A172 (cell line): ENCODE measurements at regions not wholly inside any gene's neighbourhood (a gene's known extent, or its start where the extent isn't known, plus 50 kb on each side); places are given as distances from the start of the nearest gene placed in this dataset.

ENCODE experiments used
- DNase-seq: peaks from one replicate; pipeline ENCODE4 v3.0.0-alpha.2; 2015; ENCODE audit warnings: low spot score

- DNase-seq, result no peak
These were observed 148.9 kb downstream of the EN1 start for GRCh38 chr2:118698564-118698963.

DNA sequence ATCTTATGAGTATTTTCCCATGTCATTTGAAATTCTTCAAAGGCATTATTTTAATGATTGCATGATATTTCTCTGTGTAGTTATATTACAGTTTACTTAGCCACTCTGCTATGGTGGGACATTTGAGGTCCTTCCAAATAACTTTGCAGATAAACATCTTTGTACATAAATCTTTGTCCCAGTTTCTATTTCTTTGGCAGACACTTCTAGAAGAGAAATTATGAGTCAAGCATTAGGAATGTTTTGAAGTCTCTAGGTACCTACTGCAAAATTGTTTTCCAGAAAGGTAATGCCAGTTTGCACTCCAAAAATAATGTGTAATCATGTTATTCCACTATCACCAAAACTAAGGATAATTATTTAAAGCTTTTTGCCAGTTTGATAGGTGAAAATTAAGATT is 149.7 kb downstream of the EN1 start:
- peak; percentile 76 for DNase-seq

DNA sequence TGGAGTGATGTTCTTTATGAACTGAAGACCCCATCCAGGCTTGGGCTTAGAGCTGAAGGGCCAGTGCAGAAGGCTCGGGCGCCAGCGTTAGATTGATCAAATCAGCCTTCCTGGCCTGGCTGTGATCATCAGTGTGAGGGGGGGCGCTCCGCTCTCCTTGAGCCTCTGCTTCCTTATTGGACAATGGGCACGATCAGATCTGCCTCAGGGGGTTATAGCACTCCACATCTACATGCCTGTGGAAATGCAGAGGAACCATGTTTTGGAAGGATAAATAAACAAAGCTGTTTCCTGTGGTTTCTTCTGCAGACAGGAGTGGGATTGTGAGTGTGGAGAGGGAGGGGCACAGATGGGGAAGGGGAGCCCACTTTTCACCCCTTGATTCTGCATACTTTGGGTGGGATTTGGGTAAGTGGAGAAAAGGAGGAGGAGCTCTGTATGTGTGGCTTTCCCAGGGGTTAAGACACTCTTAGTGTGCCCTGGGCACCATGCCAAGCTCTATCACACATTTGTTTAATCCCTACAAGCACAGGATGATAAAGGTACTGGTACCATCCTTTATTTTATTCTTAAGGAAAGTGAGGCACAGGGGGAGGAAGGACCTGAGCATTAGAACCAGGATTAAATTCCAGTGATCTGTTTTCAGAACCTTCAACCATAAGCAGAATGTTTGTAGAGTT is 150.5 kb downstream of the EN1 start:
- DNase-seq, result peak; percentile 18

DNA sequence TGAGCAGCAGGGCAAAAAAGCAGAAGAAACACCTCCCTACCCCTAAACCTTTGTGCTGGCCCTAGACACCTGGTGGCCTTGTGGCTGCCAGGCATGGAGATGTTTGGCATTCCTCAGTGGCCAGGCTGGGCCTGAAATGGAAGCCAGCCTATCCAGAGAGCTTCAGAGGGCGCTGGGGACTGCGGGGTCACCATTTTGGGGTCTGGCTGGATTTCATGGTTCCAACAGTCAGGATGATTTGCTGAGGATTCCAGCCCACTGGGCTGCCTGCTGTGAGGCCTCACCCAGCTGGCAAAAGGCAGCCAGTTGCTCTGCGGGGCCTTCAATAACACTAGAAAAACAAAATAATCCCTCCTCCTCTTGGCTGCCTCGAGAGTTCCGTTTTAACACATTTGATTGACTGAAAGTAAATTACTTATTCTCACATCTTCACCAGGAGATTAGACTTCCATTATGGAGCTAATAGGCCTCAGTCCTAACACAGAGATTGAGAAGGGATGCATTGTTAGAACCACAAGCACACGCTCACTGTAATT is 154.1 kb downstream of the EN1 start:
- no peak for DNase-seq

GRCh38 chr2:118689874-118690273 is 157.6 kb downstream of the EN1 start:
- DNase-seq, result no peak

DNA sequence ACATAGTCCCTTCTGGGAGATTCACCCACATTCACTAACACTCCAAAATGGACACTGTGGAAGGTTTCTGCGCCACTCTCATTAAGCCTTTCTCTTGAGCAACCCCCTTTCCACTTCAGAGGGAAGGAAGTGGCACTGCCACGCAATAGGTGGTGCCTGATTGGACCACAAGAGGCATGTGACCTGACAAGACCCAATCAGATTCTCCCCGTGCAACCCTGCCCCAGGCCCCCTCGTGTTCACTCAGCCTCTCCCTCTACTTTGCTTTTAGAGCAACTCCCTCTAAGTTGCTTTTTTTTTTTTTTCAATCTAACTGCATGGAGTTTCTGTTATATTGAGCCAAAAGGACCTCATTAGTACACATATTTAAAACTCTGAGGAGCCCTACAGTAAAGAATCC is 158.0 kb downstream of the EN1 start:
- DNase-seq, result no peak

- no peak for DNase-seq
These were observed 158.4 kb downstream of the EN1 start for GRCh38 chr2:118689033-118689432.

DNA sequence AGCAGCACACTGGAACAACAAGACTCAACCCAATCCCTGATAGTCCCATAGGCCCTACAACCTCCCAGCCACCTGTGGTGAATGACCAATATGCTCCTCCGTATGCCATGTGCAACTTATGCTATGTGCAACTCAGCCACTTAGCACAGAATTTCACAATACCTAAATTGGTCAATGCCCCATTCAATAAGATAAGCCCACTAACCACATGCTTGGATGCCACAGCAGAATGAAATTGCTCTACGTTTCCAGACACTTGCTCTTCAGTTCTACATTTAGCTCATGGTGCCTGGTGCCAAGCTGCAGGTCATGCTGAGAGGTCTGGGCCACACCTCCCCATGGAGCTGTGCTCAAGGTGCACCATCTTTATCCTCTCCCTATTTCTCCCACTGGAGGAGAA is 159.8 kb downstream of the EN1 start:
- DNase-seq, result no peak

- no peak for DNase-seq
These were observed 160.3 kb downstream of the EN1 start for GRCh38 chr2:118687192-118687591.

- DNase-seq, result peak; percentile 51
These were observed 161.1 kb downstream of the EN1 start for GRCh38 chr2:118686346-118686745.

DNA sequence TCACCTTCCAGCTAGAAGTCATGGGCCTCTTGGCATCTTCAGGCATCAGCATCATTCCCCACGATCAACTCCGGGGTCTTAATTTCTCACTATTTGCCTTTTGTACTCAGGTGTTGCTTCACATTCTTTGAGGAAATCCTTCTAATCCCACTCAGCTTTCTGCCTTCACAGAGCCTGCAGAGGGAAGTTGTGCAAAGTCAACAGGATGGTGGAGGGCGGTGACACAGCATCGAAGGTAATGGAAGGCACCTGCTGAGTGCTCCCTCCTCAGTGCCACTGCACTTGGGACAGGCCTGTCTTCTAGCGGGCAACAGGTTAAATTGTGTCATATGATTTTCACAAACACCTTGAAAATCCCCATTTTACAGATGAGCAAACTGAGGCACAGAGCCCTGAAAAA is 164.0 kb downstream of the EN1 start:
- DNase-seq, result no peak

DNA sequence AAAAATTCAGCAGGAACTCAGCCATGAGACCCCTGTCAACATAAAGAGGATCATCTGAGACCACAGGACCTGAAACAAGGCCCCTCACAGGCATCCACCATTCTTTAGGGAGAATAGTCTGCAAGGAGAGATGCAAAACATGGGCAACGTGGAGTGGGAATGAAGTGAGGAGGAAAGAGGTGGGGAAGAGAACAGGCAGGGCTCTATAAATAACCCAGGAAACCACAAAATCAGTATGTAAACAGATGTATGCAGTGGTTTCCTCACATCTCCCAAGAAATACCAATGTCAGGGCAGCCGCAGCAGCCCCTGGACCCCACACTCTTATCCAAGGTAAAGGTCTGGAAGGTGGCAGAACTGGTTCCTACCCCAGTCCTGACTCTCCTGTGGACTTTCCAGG is 168.5 kb downstream of the EN1 start:
- no peak for DNase-seq

GRCh38 chr2:118677546-118677945 is 169.9 kb downstream of the EN1 start:
- DNase-seq, result no peak

- no peak for DNase-seq
These were observed 171.9 kb downstream of the EN1 start for GRCh38 chr2:118675531-118675930.

- DNase-seq, result peak; percentile 67
These were observed 174.8 kb downstream of the EN1 start for GRCh38 chr2:118672571-118673158.

GRCh38 chr2:118671701-118672454 is 175.6 kb downstream of the EN1 start:
- no peak for DNase-seq

DNA sequence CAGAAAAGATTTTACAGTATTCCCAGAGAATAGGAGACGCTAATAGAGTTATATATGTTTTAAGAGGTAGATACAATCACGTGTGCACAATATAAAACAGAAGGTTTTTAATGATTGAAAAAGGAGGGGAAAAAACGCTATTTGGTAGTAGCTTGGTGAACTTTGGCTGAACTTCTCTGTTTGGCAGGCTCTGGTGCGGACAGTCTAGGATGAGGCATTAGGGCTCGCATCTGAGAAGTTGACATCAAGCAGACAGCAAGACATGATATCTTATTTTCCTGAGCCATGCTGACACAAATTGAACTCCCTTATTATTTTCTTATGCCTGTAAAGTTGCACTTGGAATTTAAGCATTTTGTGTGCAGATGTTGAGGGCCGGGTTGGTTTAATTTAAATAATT is 176.6 kb downstream of the EN1 start:
- no peak for DNase-seq

GRCh38 chr2:118670276-118670675 is 177.2 kb downstream of the EN1 start:
- no peak for DNase-seq

GRCh38 chr2:118669654-118670053 is 177.8 kb downstream of the EN1 start:
- DNase-seq, result no peak

DNA sequence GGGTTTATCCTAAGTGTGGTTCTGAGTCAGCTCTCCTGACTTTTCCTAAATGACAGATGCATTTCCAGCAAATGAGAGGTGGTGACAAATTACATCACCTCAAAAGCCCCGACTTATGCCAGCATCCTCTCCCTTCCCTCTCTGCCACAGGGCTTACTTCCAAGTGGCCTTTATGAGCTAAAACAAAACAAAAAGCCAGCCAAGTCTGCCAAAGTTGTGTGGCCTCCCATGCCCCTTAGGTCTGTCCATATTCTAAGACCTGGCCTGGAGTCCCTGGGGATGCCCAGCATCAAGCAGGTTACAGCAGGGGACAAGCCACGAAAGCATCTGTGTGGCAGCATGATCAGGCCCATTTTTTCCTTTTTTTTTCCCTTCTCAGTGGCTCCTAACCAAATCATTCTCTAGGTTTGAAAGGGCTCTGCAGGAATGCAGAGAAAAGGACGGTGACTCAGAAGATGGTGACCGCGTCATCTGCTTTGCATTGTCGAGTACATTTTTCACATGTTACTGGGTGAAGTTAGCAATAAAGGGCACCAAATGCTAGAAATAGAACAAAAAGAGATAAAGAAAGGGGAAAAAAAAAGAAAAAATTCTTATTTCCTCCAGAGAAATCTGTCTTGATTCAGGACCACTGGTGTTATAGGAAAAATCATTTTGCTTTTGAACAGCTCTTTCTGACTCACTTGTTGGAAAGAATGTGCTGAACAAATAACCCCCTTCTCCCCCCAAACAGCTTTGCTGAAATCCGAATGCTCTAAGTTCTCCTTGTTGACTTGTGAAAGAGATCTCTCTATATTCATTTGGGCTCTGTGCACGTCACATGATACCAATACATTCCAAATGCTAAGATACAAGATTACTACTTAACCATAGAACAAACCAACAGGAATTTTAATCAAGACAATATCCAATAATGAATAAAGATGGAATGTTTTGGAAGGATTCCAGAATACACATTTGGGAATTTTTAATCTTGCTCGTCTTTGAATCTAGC is 178.7 kb downstream of the EN1 start:
- peak; percentile 96 for DNase-seq

GRCh38 chr2:118667964-118668363 is 179.5 kb downstream of the EN1 start:
- peak; percentile 63 for DNase-seq

GRCh38 chr2:118667348-118667747 is 180.1 kb downstream of the EN1 start:
- peak; percentile 32 for DNase-seq
